DOHH2 (cell line): ENCODE measurements at regions not wholly inside any gene's neighbourhood (a gene's known extent, or its start where the extent isn't known, plus 50 kb on each side); places are given as distances from the start of the nearest gene placed in this dataset.

Experiments used
- H3F3A ChIP-seq: fragments of 200-600 bp; sonication (generic), shearing (Covaris generic); 2 replicates; pipeline ENCODE4 v1.6.0; 2016; ENCODE audit warnings: antibody characterized with exemption, mild to moderate bottlenecking; ENCODE audit not compliant: control insufficient read depth, insufficient read depth
- H3K27ac ChIP-seq: fragments of 200-600 bp; sonication (generic); 2 replicates; pipeline ENCODE4 v1.5.1; 2014; ENCODE audit warnings: low read depth, mild to moderate bottlenecking, low read length, moderate library complexity
- H3K27me3 ChIP-seq: fragments of 200-600 bp; sonication (generic); 2 replicates; pipeline ENCODE4 v1.6.1; 2014; ENCODE audit warnings: mild to moderate bottlenecking, low read length, mixed read lengths; ENCODE audit not compliant: control insufficient read depth
- H3K36me3 ChIP-seq: fragments of 200-600 bp; sonication (generic); 2 replicates; pipeline ENCODE4 v1.6.1; 2014; ENCODE audit warnings: mild to moderate bottlenecking, low read length, moderate library complexity, mixed read lengths; ENCODE audit not compliant: control insufficient read depth
- H3K4me1 ChIP-seq: fragments of 200-600 bp; sonication (generic); 2 replicates; pipeline ENCODE4 v1.6.1; 2014; ENCODE audit warnings: mild to moderate bottlenecking, low read length, mixed read lengths; ENCODE audit not compliant: control insufficient read depth
- H3K4me2 ChIP-seq: fragments of 200-600 bp; sonication (generic); 2 replicates; pipeline ENCODE4 v1.6.0; 2014; ENCODE audit warnings: mild to moderate bottlenecking, low read length, moderate library complexity
- H3K4me3 ChIP-seq: fragments of 200-600 bp; sonication (generic); 2 replicates; pipeline ENCODE4 v1.5.1; 2014; ENCODE audit warnings: mild to moderate bottlenecking, low read length, mixed read lengths
- H3K79me2 ChIP-seq: fragments of 200-600 bp; sonication (generic); 2 replicates; pipeline ENCODE4 v1.6.1; 2014; ENCODE audit warnings: mild to moderate bottlenecking, low read length, mixed read lengths; ENCODE audit not compliant: control insufficient read depth
- H3K9me2 ChIP-seq: fragments of 200-600 bp; sonication (generic); replicated peaks from 2 replicates; pipeline ENCODE4 v1.6.1; 2014; ENCODE audit warnings: mild to moderate bottlenecking, low read length, mixed read lengths; ENCODE audit not compliant: control insufficient read depth
- H3K9me3 ChIP-seq: fragments of 200-600 bp; sonication (generic); 2 replicates; pipeline ENCODE4 v1.6.1; 2014; ENCODE audit warnings: antibody characterized with exemption, low read length, mixed read lengths; ENCODE audit not compliant: control insufficient read depth, insufficient read depth
- H4K20me1 ChIP-seq: fragments of 200-600 bp; sonication (generic); 2 replicates; pipeline ENCODE4 v1.6.0; 2014; ENCODE audit warnings: low read depth, mild to moderate bottlenecking, antibody characterized with exemption, low read length, moderate library complexity; ENCODE audit not compliant: control insufficient read depth, insufficient read depth
- CTCF ChIP-seq: fragments of 200-600 bp; sonication (generic); IDR thresholded peaks from one replicate; pipeline ENCODE4 v1.5.1; 2014; ENCODE audit warnings: antibody characterized with exemption, mild to moderate bottlenecking, low read depth, low read length; ENCODE audit not compliant: poor library complexity, severe bottlenecking
- EZH2phosphoT487 ChIP-seq: fragments of 200-600 bp; sonication (generic); IDR thresholded peaks from 2 replicates; pipeline ENCODE4 v1.6.1; 2017; ENCODE audit warnings: borderline replicate concordance, mild to moderate bottlenecking, antibody characterized with exemption, low read length, moderate library complexity, mixed read lengths

- no peak for TF ChIP-seq EZH2phosphoT487
- no peak for TF ChIP-seq CTCF
- no peak overlapping the region for H3K4me2 ChIP-seq
- no peaks in the 10 kb centered on the region for H3K9me2 ChIP-seq
- no peaks in the 10 kb centered on the region for H3F3A ChIP-seq
- H3K9me3 ChIP-seq, result peaks cover 3% of the 10 kb centered on the region; the same call in 1 of the 2 replicates
- H3K27ac ChIP-seq, result no peak overlapping the region
- no peaks in the 10 kb centered on the region for H3K79me2 ChIP-seq
- no peaks in the 10 kb centered on the region for H3K27me3 ChIP-seq
- H3K4me3 ChIP-seq, result no peak overlapping the region
- H3K36me3 ChIP-seq, result no peaks in the 10 kb centered on the region
- no peaks in the 10 kb centered on the region for H4K20me1 ChIP-seq
- H3K4me1 ChIP-seq, result no peaks in the 10 kb centered on the region
These were observed 161.1 kb upstream of the ROBO1 start for GRCh38 chr3:79928687-79929408.

- no peak overlapping the region for H3K27ac ChIP-seq
- TF ChIP-seq EZH2phosphoT487, result no peak
- no peak for TF ChIP-seq CTCF
- H3K9me3 ChIP-seq, result peaks cover 3% of the 10 kb centered on the region; the same call in 1 of the 2 replicates
- H3K27me3 ChIP-seq, result no peaks in the 10 kb centered on the region
- no peaks in the 10 kb centered on the region for H4K20me1 ChIP-seq
- no peaks in the 10 kb centered on the region for H3F3A ChIP-seq
- H3K4me2 ChIP-seq, result no peak overlapping the region
- H3K79me2 ChIP-seq, result no peaks in the 10 kb centered on the region
- H3K4me3 ChIP-seq, result no peak overlapping the region
- H3K4me1 ChIP-seq, result no peaks in the 10 kb centered on the region
- no peaks in the 10 kb centered on the region for H3K9me2 ChIP-seq
- H3K36me3 ChIP-seq, result no peaks in the 10 kb centered on the region
These were observed 158.7 kb upstream of the ROBO1 start for GRCh38 chr3:79926522-79926921.

GRCh38 chr3:79922633-79923032 lies 154.8 kb upstream of the ROBO1 start:
- TF ChIP-seq EZH2phosphoT487 (no peak), CTCF (no peak)
- no peaks in the 10 kb centered on the region for H3K79me2 ChIP-seq

More at GRCh38 chr3:79922633-79923032, 154.8 kb upstream of the ROBO1 start:
- H3K9me2 ChIP-seq, result no peaks in the 10 kb centered on the region
- no peaks in the 10 kb centered on the region for H3K4me1 ChIP-seq
- no peak overlapping the region for H3K4me2 ChIP-seq
- no peaks in the 10 kb centered on the region for H3K36me3 ChIP-seq
- no peak overlapping the region for H3K27ac ChIP-seq
- no peak overlapping the region for H3K4me3 ChIP-seq
- no peaks in the 10 kb centered on the region for H3K9me3 ChIP-seq
- H3F3A ChIP-seq, result no peaks in the 10 kb centered on the region
- no peaks in the 10 kb centered on the region for H3K27me3 ChIP-seq
- H4K20me1 ChIP-seq, result no peaks in the 10 kb centered on the region
